SKM-1 treated with dmso at 0.1 percent for 144 hours (cell line): ENCODE measurements at regions not wholly inside any gene's neighbourhood (a gene's known extent, or its start where the extent isn't known, plus 50 kb on each side); places are given as distances from the start of the nearest gene placed in this dataset.
"Not testable (repeated sequence)": the region's sequence is repeated elsewhere in the genome, so short reads cannot be mapped to it uniquely, and the experiment has no call there.

Experiments
- DNase-seq: peaks from one replicate; lab custom pipeline; 2025; ENCODE audit not compliant: unreplicated experiment; lab: John Stamatoyannopoulos, UW

DNA sequence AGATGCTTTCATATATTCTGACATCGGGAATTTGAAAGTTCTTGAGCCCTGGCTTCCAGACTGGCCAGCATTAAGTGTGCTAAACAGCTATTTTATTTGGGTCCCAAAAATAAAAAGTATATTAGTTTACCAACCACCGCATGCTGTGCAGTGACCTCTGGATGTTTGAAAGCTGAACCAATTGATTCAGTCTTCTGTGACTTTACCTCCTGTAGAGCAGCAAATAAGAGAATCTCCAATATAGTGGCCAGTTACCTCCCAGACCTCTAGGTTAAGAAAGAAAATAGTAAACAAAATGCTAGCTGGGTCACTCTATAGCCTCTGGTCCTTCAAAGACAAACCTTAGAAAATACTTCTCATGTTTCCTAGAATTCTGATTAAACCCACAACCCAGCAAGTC is 424.6 kb upstream of the NFE2L3 start:
- no peak for DNase-seq

DNA sequence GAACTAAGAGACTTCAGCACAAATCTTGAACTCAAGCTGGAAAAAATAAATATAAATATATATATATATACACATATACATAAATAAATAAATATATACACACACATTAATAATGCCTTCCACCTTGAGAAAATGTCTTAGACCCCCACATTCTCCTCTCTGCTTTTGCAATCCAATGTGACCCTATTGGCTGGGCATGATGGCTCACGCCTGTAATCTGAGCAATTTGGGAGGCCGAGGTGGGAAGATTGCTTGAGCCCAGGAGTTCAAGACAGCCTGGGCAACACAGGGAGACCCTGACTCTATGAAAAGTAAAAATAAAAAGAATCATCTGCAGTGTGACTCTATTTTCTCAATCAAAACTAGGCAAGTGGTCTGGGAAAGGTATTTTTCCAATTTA is 424.1 kb upstream of the NFE2L3 start:
- no peak for DNase-seq

DNA sequence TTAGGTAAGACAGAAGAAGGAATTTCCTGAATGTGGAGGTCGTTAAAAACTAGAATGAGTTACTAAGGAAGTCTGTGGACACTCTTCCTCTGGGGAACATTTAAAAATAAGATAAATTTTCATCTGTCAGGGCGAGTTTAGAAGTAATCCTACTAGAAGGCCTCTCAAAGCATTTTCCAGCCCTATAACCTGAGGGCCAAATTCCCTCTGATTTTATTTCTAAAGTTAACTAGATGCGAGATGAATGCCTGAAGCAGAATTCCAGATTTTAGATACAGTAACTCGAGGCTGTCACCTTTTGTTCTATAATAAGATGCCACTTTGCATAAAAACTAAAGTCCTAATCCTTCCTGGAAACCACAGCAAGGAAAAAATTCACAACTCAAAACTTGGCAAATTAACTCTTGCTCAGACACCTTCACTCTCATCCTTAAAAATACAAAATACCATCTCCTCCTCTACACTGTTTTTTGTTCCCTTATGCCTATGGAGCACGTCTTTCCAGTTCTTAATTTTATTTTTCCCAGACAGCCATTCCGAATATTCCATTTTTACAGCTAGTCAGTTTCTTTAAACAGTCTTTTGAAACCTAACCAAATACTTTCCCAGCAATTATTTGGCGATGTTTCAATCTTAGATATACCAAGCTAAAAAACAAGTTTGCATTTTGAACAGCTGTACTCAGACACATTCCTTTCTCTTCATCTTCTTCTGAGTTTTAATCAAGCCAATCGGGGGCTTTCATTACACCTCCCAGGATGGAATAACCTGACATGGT is 420.7 kb upstream of the NFE2L3 start:
- DNase-seq = no peak

DNA sequence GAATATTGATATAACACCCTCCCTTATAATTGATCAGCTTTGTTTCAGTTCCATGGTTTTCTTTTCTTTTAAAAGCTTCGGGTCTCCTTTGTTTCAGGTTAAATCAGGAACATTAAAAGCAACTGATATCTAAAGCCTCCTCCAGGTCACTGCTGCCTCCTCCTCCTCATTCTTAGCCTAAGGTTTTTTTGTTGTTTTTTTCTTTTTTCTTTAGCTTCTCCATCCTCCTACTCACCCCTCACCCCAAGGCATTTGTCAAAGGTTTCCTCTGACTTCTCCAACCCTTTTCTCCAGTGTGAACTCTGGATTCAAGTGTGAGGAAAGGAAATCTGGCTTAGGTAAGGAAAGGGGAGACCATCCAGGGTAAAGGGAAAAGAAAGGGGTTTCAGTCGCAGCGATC is 420.2 kb upstream of the NFE2L3 start:
- no peak for DNase-seq

DNA sequence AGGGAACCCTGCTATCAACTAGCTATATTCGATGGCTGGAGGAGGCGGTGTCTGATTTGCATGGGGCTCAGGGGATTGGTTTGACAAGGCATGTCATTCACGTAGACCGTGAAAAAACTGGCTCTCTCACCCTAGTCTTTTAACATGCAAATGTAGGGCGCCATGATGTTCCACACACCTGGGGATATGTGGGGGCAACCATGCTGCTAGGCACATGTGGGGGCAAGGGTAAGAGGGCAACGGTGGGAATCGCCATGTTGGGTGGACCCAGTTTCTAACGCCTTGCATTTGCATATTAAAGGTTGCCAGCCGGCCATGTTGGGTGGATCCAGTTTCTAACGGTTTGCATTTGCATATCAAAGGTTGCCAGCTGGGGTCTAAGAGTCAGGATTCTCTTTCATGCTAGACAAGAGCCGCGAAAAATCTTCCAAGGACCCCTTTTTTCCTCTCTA is 419.2 kb upstream of the NFE2L3 start:
- no peak for DNase-seq

GRCh38 chr7:25735674-25736242 is 416.2 kb upstream of the NFE2L3 start:
- DNase-seq = no peak

GRCh38 chr7:25738528-25738927 is 413.5 kb upstream of the NFE2L3 start:
- DNase-seq = no peak

GRCh38 chr7:25739143-25739542 is 412.9 kb upstream of the NFE2L3 start:
- DNase-seq = no peak

- no peak for DNase-seq
These were observed 409.7 kb upstream of the NFE2L3 start for GRCh38 chr7:25742316-25742715.

GRCh38 chr7:25743670-25744451 is 408.1 kb upstream of the NFE2L3 start:
- DNase-seq = not testable (repeated sequence)

DNA sequence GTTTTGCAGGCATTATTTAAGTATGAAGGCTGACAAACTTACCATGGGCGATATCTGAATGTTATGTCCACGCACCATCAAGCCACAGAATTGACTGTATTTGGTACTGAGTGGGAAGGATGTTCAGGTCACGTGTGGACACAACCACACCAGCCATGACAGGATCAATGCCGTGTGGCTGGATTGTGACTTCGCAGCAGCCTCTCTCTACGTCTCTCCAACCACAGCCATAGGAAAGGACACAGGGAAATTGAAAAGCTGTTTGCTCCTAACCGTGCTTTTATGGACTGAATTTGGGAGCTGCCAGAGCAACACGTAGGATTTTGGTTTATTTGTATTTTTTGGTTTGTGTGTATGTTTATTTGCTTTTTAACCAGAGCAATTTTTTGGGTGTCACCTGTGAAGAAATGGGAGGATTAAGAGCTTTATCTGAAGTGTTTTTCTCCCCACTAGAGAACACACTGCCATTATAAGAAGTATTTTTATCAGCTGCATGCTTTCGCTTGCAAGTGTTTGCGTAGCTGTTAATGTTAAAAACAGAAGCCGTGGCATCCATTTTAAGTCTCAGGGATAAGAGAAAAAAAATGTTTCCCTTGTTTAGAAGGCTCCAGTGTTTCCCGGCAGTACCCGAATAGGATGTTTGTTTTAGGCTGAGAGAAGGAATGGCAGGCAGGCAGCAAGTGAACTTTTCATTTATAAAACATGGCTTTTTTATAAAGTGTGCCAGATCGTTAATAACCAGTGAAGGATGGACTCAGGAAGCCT is 401.1 kb upstream of the NFE2L3 start:
- no peak for DNase-seq

- DNase-seq = no peak
These were observed 399.8 kb upstream of the NFE2L3 start for GRCh38 chr7:25752154-25752553.

DNA sequence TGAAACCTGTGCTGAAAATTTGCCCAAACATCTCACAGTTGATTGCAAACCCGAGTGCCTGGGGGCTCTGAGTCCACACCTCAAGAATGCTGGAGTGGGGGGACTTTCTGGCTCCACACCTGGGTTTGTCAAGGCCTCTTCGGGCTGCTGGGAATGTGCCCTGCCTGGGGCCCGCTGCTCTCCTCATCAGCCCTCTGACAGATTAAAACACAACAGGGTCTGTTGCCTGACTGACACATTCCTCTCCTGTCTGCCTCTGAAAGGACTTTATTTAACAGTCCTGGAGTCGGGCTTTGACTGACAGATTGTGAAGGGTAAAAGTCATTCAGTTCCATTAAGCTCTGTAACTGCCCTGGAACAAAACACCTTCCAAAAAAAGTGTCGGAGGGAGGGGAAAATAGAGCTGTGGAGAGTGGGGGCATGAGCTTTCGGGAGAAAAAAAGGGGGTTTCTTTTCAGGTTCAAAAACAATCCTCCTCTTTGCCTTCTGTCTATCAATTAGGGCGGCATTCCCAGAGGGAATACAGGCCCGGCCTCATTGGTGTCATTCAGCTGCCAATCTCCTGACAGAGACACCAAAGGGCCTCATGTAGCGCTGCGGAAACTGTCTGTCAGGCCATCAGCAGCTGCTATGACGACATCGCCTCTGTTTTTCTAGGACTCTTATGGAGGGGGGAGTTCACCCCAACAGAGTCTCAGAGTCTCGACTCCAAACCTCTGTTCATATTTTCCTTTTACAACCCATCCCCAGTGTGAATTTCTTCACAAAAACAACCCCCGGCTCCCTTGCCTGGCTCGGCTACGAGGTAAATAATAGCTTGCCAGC is 398.8 kb upstream of the NFE2L3 start:
- DNase-seq = no peak

- no peak for DNase-seq
These were observed 398.2 kb upstream of the NFE2L3 start for GRCh38 chr7:25753837-25754236.

DNA sequence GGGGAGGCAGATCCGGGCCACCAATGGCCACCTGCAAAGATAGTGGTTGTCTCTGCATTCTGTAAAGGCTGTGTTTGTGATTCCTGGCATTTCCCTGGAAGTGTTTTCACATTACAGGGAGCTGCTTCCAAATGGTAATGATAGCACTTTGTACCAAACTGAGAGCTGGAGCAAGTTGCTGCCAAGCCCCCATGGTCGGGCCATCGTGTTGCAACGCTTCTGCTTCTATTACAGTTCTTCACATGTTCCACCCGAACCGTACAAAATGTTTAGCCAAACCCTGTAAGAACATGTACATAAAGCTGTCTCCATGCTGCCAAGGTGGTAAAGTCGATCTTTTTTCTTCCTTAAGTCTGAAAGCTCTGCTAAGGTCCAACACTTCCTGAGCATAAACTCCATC is 397.7 kb upstream of the NFE2L3 start:
- no peak for DNase-seq

DNA sequence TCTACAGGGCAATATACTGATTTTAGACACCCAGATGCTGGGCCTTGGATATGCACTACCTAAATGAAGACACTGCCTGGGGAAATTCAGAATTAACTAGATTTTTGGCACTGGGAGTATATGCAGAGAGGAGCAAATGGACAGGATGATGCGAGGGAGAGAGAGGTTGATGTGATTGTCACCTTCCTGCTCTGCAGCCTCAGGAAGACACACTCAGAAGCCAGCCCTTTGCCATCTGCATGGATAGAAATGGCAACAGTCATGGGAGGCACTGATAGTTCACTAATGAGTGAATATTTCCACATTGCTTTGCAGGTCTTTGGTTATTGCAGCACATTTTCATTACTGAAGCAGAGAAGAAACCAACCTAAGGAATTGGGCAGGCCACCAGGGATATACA is 397.2 kb upstream of the NFE2L3 start:
- DNase-seq = no peak

GRCh38 chr7:25756601-25757000 is 395.4 kb upstream of the NFE2L3 start:
- DNase-seq = no peak

GRCh38 chr7:25758559-25758958 is 393.4 kb upstream of the NFE2L3 start:
- no peak for DNase-seq

DNA sequence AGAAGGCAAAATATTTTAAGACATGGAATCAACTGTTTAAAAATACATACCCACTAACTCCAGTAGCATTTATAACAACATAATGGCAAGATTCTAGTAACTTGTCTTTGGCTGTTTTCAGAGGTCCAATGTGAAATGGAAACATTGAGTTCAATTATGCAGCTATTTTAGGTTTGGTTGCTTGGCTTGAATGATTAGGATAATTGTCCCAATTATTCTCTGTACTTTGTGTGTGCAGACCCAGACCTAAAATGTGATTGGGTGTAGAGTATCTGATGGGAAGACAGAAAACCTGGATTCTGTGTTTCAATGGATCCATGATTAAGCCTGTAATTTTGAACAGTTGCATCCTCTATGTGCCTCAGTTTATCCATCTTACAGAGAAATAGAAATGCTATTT is 392.7 kb upstream of the NFE2L3 start:
- DNase-seq = no peak

DNA sequence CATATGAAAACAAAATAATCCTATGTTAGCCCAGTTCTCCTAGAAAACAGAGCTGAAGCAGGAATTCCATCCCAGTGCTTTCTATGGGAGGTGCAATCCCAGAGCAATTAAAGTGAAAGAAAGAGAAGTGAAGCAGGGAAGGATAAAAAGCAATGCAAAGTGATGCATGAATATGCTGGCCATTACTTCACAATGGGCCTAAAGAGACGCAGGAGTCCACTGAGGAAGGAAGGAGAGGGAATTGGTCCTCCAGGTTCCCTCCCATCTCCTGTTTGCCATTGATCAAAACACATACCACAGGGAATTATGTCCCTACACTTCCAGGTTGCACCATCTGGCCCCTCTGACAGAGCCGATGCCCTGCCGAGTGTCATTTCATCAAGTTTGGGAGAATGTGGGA is 392.2 kb upstream of the NFE2L3 start:
- DNase-seq = no peak
